ENCODE measurements at regions not wholly inside any gene's neighbourhood (a gene's known extent, or its start where the extent isn't known, plus 50 kb on each side); places are given as distances from the start of the nearest gene placed in this dataset.
A peak's percentile ranks its signal among the peaks of the same experiment; 100 is the strongest.

DNA sequence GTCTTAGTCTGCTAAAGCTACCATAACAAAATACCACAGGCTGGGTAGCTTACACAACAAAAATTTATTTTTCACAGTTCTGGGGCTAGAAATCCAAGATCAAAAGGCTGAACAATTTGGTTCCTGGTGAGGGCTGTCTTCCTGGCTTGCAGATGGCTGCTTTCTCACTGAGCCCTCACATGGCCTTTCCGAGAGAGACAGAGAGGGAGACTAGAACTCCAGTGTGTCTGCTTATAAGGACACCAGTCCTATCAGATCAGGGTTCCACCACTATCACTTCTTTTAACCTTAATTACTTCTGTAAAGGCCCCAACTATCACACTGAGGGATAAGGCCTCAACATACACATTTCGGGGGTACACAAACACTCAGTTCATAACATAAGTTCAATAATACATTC lies 527.4 kb upstream of the VSTM2A start:
- TF ChIP-seq, protein P1, sequence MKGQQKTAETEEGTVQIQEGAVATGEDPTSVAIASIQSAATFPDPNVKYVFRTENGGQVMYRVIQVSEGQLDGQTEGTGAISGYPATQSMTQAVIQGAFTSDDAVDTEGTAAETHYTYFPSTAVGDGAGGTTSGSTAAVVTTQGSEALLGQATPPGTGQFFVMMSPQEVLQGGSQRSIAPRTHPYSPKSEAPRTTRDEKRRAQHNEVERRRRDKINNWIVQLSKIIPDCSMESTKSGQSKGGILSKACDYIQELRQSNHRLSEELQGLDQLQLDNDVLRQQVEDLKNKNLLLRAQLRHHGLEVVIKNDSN (CRISPR knock-in tag; IDR thresholded peaks at IDR 0.05), result no peak
- TF ChIP-seq ZNF396 (CRISPR knock-in tag; IDR thresholded peaks at IDR 0.05; ENCODE audit: borderline replicate concordance) (no peak), OVOL2 (CRISPR knock-in tag; IDR thresholded peaks at IDR 0.05; ENCODE audit: borderline replicate concordance) (no peak), ERG (CRISPR knock-in tag; IDR thresholded peaks at IDR 0.05) (no peak), TEAD1 (CRISPR knock-in tag; IDR thresholded peaks at IDR 0.05) (no peak), GABPB1 (CRISPR knock-in tag; IDR thresholded peaks at IDR 0.05) (no peak), KAT7 (CRISPR knock-in tag; IDR thresholded peaks at IDR 0.05; ENCODE audit: borderline replicate concordance) (no peak), JAZF1 (CRISPR knock-in tag; IDR thresholded peaks at IDR 0.05) (no peak), FOXP1 (CRISPR knock-in tag; IDR thresholded peaks at IDR 0.05; ENCODE audit: borderline replicate concordance) (no peak), TCF7 (CRISPR knock-in tag; IDR thresholded peaks at IDR 0.05; ENCODE audit: low read depth) (no peak), ETV6 (CRISPR knock-in tag; IDR thresholded peaks at IDR 0.05) (no peak), ZNF263 (CRISPR knock-in tag; IDR thresholded peaks at IDR 0.05; ENCODE audit: low read depth) (no peak), SMAD3 (CRISPR knock-in tag; IDR thresholded peaks at IDR 0.05; ENCODE audit: borderline replicate concordance) (no peak), ZNF416 (CRISPR knock-in tag; IDR thresholded peaks at IDR 0.05) (no peak)
- H3K27ac Mint-ChIP-seq, result peak overlapping the region; percentile 24; the same call in 1 of the 2 replicates
- CTCF ChIA-PET, result no interaction called here
- peaks cover 20% of the 10 kb centered on the region for H3K4me1 Mint-ChIP-seq
- POLR2A ChIA-PET, result no interaction called here
- H3K36me3 Mint-ChIP-seq, result no peaks in the 10 kb centered on the region; the same call in 1 of the 2 replicates
- peaks cover 11% of the 10 kb centered on the region for H3K9me3 Mint-ChIP-seq
- H3K27me3 Mint-ChIP-seq (ENCODE audit: low read depth), result no peaks in the 10 kb centered on the region
- DNase-seq (ENCODE audit: low spot score) (no peak), ATAC-seq (no peak)
- H3K4me3 Mint-ChIP-seq, result no peak overlapping the region

GRCh38 chr7:54015251-54015650 lies 526.9 kb upstream of the VSTM2A start:
- H3K9me3 Mint-ChIP-seq, result peaks cover 10% of the 10 kb centered on the region
- POLR2A ChIA-PET, result no interaction called here
- no peaks in the 10 kb centered on the region; the same call in 1 of the 2 replicates for H3K36me3 Mint-ChIP-seq
- H3K27me3 Mint-ChIP-seq (ENCODE audit: low read depth), result no peaks in the 10 kb centered on the region
- CTCF ChIA-PET, result no interaction called here
- DNase-seq (ENCODE audit: low spot score), result no peak
- no peak for ATAC-seq
- no peak overlapping the region for H3K4me3 Mint-ChIP-seq
- no peak overlapping the region for H3K27ac Mint-ChIP-seq
- peaks cover 20% of the 10 kb centered on the region for H3K4me1 Mint-ChIP-seq
- no peak for TF ChIP-seq OVOL2 (CRISPR knock-in tag; IDR thresholded peaks at IDR 0.05; ENCODE audit: borderline replicate concordance)
- TF ChIP-seq, protein P2, sequence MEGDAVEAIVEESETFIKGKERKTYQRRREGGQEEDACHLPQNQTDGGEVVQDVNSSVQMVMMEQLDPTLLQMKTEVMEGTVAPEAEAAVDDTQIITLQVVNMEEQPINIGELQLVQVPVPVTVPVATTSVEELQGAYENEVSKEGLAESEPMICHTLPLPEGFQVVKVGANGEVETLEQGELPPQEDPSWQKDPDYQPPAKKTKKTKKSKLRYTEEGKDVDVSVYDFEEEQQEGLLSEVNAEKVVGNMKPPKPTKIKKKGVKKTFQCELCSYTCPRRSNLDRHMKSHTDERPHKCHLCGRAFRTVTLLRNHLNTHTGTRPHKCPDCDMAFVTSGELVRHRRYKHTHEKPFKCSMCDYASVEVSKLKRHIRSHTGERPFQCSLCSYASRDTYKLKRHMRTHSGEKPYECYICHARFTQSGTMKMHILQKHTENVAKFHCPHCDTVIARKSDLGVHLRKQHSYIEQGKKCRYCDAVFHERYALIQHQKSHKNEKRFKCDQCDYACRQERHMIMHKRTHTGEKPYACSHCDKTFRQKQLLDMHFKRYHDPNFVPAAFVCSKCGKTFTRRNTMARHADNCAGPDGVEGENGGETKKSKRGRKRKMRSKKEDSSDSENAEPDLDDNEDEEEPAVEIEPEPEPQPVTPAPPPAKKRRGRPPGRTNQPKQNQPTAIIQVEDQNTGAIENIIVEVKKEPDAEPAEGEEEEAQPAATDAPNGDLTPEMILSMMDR (IDR thresholded peaks at IDR 0.05), result no peak
- no peak for TF ChIP-seq ZNF121 (CRISPR knock-in tag; IDR thresholded peaks at IDR 0.05)
- no peak for TF ChIP-seq MYBL2 (CRISPR knock-in tag; IDR thresholded peaks at IDR 0.05)
- no peak for TF ChIP-seq KAT7 (CRISPR knock-in tag; IDR thresholded peaks at IDR 0.05; ENCODE audit: borderline replicate concordance)
- TF ChIP-seq ZNF317 (CRISPR knock-in tag; IDR thresholded peaks at IDR 0.05; ENCODE audit: borderline replicate concordance, low read depth), result no peak
- TF ChIP-seq SP1 (CRISPR knock-in tag; conservative IDR thresholded peaks at IDR 0.05), result no peak
- no peak for TF ChIP-seq PRRX2 (CRISPR knock-in tag; IDR thresholded peaks at IDR 0.05)
- no peak for TF ChIP-seq PREB (CRISPR knock-in tag; IDR thresholded peaks at IDR 0.05; ENCODE audit: borderline replicate concordance)
- no peak for TF ChIP-seq ZNF532 (CRISPR knock-in tag; IDR thresholded peaks at IDR 0.05; ENCODE audit: borderline replicate concordance)
- TF ChIP-seq ZBTB21 (CRISPR knock-in tag; IDR thresholded peaks at IDR 0.05; ENCODE audit: borderline replicate concordance), result no peak

Measured in WTC11 (cell line).